GM12878 (cell line): ENCODE measurements at regions not wholly inside any gene's neighbourhood (a gene's known extent, or its start where the extent isn't known, plus 50 kb on each side); places are given as distances from the start of the nearest gene placed in this dataset.

Source experiments
- CREM ChIP-seq: IDR thresholded peaks from 2 replicates; pipeline ENCODE4 v1.6.1; 2014; ENCODE audit warnings: antibody characterized with exemption, low read depth
- GATAD2B ChIP-seq: fragments of 450-650 bp; conservative IDR thresholded peaks from 2 replicates; pipeline ENCODE4 v1.6.1; 2017; ENCODE audit warnings: low read depth, mild to moderate bottlenecking, moderate library complexity
- POLR2A ChIP-seq: IDR thresholded peaks from 2 replicates; pipeline ENCODE4 v1.6.1; 2011; ENCODE audit warnings: low read depth, mild to moderate bottlenecking, low read length
- SIN3A ChIP-seq: IDR thresholded peaks from 2 replicates; pipeline ENCODE4 v1.6.1; 2012; ENCODE audit warnings: low read depth, low read length, improper control_type of control experiment
- YY1 ChIP-seq: IDR thresholded peaks from 2 replicates; pipeline ENCODE4 v1.6.1; 2011; ENCODE audit warnings: low read depth, mild to moderate bottlenecking, low read length
- TF ChIP-seq, protein P1 (sequence below): IDR thresholded peaks from 2 replicates; pipeline ENCODE4 v1.6.1; 2012; ENCODE audit warnings: mild to moderate bottlenecking, low read depth, low read length
- TF ChIP-seq, protein P2 (sequence below), 3 experiments: IDR thresholded peaks in 2 of 3; conservative IDR thresholded peaks in 1 of 3; 2 replicates each; pipeline ENCODE4 v1.5.1; 2011; ENCODE audit warnings: low read depth in 3 of 3, low read length in 3 of 3, mild to moderate bottlenecking in 3 of 3, control low read depth in 2 of 3, moderate library complexity in 2 of 3, inconsistent platforms in 1 of 3, mixed read lengths in 1 of 3; ENCODE audit not compliant: control insufficient read depth in 2 of 3, insufficient read depth in 1 of 3; ENCODE audit errors: extremely low read depth in 1 of 3

DNA sequence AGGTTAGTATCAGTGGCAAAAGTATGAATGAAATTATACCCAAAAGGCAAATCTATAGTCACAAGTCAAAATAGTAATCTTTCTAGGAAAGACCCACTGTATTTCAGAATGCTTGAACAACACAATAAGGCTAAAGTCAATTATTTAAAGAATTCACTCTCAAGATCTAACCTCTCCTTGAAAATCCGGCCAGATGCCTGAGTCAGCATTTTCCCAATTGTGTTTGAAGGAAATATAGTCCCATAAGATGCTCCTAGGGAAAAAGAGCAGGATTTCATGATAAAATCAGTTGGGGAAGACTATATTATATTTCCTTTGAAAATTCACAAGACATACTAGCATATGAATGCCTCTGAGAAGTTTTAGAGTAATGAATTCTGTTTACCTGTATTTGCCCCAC lies 1075.0 kb downstream of the GRM8 start:
- no peak for TF ChIP-seq YY1
- TF ChIP-seq CREM, result no peak
- TF ChIP-seq POLR2A, result no peak
- TF ChIP-seq, protein P1, sequence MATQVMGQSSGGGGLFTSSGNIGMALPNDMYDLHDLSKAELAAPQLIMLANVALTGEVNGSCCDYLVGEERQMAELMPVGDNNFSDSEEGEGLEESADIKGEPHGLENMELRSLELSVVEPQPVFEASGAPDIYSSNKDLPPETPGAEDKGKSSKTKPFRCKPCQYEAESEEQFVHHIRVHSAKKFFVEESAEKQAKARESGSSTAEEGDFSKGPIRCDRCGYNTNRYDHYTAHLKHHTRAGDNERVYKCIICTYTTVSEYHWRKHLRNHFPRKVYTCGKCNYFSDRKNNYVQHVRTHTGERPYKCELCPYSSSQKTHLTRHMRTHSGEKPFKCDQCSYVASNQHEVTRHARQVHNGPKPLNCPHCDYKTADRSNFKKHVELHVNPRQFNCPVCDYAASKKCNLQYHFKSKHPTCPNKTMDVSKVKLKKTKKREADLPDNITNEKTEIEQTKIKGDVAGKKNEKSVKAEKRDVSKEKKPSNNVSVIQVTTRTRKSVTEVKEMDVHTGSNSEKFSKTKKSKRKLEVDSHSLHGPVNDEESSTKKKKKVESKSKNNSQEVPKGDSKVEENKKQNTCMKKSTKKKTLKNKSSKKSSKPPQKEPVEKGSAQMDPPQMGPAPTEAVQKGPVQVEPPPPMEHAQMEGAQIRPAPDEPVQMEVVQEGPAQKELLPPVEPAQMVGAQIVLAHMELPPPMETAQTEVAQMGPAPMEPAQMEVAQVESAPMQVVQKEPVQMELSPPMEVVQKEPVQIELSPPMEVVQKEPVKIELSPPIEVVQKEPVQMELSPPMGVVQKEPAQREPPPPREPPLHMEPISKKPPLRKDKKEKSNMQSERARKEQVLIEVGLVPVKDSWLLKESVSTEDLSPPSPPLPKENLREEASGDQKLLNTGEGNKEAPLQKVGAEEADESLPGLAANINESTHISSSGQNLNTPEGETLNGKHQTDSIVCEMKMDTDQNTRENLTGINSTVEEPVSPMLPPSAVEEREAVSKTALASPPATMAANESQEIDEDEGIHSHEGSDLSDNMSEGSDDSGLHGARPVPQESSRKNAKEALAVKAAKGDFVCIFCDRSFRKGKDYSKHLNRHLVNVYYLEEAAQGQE, result no peak
- TF ChIP-seq GATAD2B, result no peak
- TF ChIP-seq, protein P2, sequence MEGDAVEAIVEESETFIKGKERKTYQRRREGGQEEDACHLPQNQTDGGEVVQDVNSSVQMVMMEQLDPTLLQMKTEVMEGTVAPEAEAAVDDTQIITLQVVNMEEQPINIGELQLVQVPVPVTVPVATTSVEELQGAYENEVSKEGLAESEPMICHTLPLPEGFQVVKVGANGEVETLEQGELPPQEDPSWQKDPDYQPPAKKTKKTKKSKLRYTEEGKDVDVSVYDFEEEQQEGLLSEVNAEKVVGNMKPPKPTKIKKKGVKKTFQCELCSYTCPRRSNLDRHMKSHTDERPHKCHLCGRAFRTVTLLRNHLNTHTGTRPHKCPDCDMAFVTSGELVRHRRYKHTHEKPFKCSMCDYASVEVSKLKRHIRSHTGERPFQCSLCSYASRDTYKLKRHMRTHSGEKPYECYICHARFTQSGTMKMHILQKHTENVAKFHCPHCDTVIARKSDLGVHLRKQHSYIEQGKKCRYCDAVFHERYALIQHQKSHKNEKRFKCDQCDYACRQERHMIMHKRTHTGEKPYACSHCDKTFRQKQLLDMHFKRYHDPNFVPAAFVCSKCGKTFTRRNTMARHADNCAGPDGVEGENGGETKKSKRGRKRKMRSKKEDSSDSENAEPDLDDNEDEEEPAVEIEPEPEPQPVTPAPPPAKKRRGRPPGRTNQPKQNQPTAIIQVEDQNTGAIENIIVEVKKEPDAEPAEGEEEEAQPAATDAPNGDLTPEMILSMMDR (IDR thresholded peaks at IDR 0.05 in 2 of 3, conservative IDR thresholded peaks at IDR 0.05 in 1 of 3; ENCODE audit: control insufficient read depth in 2 of 3, extremely low read depth in 1 of 3, insufficient read depth in 1 of 3, low read depth in 3 of 3, low read length in 3 of 3), result no peak
- TF ChIP-seq SIN3A, result no peak
